ENCODE measurements at regions not wholly inside any gene's neighbourhood (a gene's known extent, or its start where the extent isn't known, plus 50 kb on each side); places are given as distances from the start of the nearest gene placed in this dataset.

DNA sequence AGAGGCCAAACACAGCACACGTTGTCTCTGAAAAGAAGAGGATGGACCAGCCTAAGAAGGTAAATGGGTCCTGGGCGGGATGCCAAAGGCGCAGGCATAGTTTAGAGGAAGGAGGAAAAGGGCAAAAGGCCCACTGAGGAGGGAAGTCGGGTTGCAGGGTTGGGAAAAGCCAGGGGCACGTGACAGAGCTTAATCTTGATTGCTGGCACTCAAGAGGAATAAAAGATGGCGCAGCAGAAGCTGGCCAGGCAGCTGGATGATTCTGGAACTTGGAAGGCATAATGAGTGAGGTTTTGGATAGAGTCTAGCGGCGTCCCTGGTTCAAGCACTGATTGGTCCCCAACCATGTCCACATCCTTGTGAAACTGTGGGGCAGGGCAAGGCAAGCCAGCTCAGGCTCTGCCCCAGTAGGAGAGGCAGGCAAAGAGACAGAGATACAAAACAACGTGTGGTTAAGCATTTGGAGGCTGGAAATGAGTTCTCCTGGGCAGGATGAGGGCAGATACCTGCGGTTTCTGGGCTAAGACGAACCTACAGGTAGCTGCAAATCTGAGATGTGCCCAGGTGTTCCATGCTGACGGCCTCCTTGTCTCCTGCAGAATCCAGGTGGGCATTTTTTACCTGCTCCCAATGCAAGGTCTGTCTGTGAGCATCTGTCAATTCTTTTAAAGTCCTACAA lies 52.7 kb upstream of the CIBAR2 start:
- H3K9me3 ChIP-seq = no peaks in the 10 kb centered on the region
- peak overlapping the region in 1 of 12 donors; percentile 76 for H3K27ac ChIP-seq
- H3K36me3 ChIP-seq = no peaks in the 10 kb centered on the region
- intact Hi-C loops (cut with DNase I) = loop anchor here in 4 of 10 donors (5.0 kb wide), 3 partner anchors 38 to 67 kb away; no protein-coding TSS in a partner anchor
- peaks cover 0 to 17% (median 0%) of the 10 kb centered on the region in 9 donors for H3K27me3 ChIP-seq
- peaks cover 0 to 66% (median 40%) of the 10 kb centered on the region in 12 donors for H3K4me1 ChIP-seq
- DNase-seq = peak in 2 of 5 donors; percentile 26 to 40
- WGBS, 4 donors = 71 to 84% (median 78%) methylated on average over 12 of the region's 12 CpGs
- TF ChIP-seq, protein P1, sequence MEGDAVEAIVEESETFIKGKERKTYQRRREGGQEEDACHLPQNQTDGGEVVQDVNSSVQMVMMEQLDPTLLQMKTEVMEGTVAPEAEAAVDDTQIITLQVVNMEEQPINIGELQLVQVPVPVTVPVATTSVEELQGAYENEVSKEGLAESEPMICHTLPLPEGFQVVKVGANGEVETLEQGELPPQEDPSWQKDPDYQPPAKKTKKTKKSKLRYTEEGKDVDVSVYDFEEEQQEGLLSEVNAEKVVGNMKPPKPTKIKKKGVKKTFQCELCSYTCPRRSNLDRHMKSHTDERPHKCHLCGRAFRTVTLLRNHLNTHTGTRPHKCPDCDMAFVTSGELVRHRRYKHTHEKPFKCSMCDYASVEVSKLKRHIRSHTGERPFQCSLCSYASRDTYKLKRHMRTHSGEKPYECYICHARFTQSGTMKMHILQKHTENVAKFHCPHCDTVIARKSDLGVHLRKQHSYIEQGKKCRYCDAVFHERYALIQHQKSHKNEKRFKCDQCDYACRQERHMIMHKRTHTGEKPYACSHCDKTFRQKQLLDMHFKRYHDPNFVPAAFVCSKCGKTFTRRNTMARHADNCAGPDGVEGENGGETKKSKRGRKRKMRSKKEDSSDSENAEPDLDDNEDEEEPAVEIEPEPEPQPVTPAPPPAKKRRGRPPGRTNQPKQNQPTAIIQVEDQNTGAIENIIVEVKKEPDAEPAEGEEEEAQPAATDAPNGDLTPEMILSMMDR (IDR thresholded peaks at IDR 0.05) = no peak
- TF ChIP-seq POLR2A (IDR thresholded peaks at IDR 0.05) = no peak
- no peak for ATAC-seq
- no peak overlapping the region for H3K4me3 ChIP-seq

DNA sequence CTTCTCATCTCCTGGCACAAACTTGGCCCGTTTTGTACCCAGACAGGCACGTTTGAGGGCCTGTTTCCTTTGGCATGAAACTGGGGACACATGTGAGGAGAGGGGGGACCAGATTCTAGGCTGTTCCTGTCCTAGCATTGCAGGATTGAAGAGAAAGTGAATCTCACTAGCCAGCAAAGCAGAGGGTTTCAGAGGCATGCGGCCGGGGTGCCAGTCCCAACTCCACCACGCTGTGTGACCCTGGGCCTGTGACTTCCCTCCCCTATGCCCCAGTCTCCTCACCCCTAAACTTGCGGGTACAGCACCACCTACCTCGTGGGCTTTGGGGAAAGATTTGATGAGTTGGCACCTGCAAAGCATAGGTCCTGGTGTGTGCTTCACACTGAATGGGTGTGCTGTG lies 53.5 kb upstream of the CIBAR2 start:
- DNase-seq (peak in 2 of 5 donors; percentile 3 to 10), ATAC-seq (no peak)
- H3K27me3 ChIP-seq = peaks cover 0 to 25% (median 0%) of the 10 kb centered on the region in 9 donors
- H3K4me1 ChIP-seq = peaks cover 0 to 66% (median 37%) of the 10 kb centered on the region in 12 donors
- H3K9me3 ChIP-seq = no peaks in the 10 kb centered on the region
- no peak overlapping the region for H3K4me3 ChIP-seq
- TF ChIP-seq, protein P1 (IDR thresholded peaks at IDR 0.05) = no peak
- no peak for TF ChIP-seq POLR2A (IDR thresholded peaks at IDR 0.05)
- whole genome bisulfite sequencing, 4 donors = 86 to 91% (median 89%) methylated on average over 7 of the region's 7 CpGs
- no peaks in the 10 kb centered on the region for H3K36me3 ChIP-seq
- intact Hi-C loops (cut with DNase I) = loop anchor here in 4 of 10 donors (5.0 kb wide), 3 partner anchors 38 to 67 kb away; no protein-coding TSS in a partner anchor
- no peak overlapping the region for H3K27ac ChIP-seq

GRCh38 chr16:85166281-85166680 lies 54.0 kb upstream of the CIBAR2 start:
- ATAC-seq = no peak
- no peak overlapping the region for H3K4me3 ChIP-seq
- WGBS, 4 donors = 55 to 72% (median 64%) methylated on average over 7 of the region's 7 CpGs
- peaks cover 0 to 30% (median 0%) of the 10 kb centered on the region in 9 donors for H3K27me3 ChIP-seq
- peaks cover 0 to 66% (median 35%) of the 10 kb centered on the region in 12 donors for H3K4me1 ChIP-seq
- peak in 2 of 5 donors; percentile 10 to 20 for DNase-seq
- intact Hi-C loops (cut with DNase I) = loop anchor here in 4 of 10 donors (5.0 kb wide), 3 partner anchors 39 to 66 kb away; no protein-coding TSS in a partner anchor
- no peak for TF ChIP-seq POLR2A (IDR thresholded peaks at IDR 0.05)
- no peaks in the 10 kb centered on the region for H3K36me3 ChIP-seq
- H3K9me3 ChIP-seq = no peaks in the 10 kb centered on the region
- H3K27ac ChIP-seq = no peak overlapping the region

- H3K4me1 ChIP-seq = peaks cover 0 to 70% (median 38%) of the 10 kb centered on the region in 12 donors
- no peak for ATAC-seq
- intact Hi-C loops (cut with DNase I) = loop anchor here in 4 of 10 donors (5.0 kb wide), 3 partner anchors 40 to 65 kb away; no protein-coding TSS in a partner anchor
- TF ChIP-seq POLR2A (IDR thresholded peaks at IDR 0.05) = no peak
- TF ChIP-seq, protein P1 (IDR thresholded peaks at IDR 0.05) = no peak
- no peaks in the 10 kb centered on the region for H3K9me3 ChIP-seq
- H3K27ac ChIP-seq = peak overlapping the region in 2 of 12 donors; percentile 74 to 79
- DNase-seq = peak in 2 of 5 donors; percentile 14 to 47
- no peak overlapping the region for H3K4me3 ChIP-seq
- no peaks in the 10 kb centered on the region for H3K36me3 ChIP-seq
- H3K27me3 ChIP-seq = peaks cover 0 to 36% (median 0%) of the 10 kb centered on the region in 9 donors
- WGBS, 4 donors = 83 to 88% (median 86%) methylated on average over 22 of the region's 22 CpGs
These were observed 54.7 kb upstream of the CIBAR2 start for GRCh38 chr16:85166699-85167588.

All from heart left ventricle (tissue), 16 donors.